ENCODE measurements at regions not wholly inside any gene's neighbourhood (a gene's known extent, or its start where the extent isn't known, plus 50 kb on each side); places are given as distances from the start of the nearest gene placed in this dataset.

DNA sequence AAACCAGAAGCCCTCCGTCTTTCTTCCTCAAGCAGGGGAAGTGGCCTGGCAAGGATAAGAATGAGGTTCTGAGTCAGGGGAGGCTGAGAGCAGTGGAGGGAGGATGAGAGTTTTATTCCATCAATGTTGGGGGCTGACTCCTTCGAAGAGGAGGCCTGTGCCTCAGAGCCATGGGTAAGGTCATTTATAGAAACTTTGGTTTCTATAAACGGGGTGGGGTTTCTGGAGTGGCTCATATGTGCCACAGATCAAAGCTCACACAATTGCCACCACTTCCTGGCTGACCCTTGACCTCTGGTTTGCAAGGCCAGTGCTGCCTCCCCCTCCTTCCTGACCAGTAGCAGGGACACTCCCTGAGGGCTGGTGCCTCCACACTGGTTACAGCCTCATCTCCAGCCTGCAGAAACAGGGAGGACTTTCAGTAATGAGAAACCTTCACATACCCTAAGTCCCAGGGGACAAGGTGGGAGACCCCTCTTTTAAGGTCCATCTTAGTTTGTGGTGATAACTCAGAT lies 166.0 kb downstream of the PDGFRA start:
- H3K27ac ChIP-seq (replicated peaks) = no peak overlapping the region
- no peak for TF ChIP-seq POLR2AphosphoS5 (IDR thresholded peaks at IDR 0.05; ENCODE audit: low read depth)
- TF ChIP-seq, protein P1, sequence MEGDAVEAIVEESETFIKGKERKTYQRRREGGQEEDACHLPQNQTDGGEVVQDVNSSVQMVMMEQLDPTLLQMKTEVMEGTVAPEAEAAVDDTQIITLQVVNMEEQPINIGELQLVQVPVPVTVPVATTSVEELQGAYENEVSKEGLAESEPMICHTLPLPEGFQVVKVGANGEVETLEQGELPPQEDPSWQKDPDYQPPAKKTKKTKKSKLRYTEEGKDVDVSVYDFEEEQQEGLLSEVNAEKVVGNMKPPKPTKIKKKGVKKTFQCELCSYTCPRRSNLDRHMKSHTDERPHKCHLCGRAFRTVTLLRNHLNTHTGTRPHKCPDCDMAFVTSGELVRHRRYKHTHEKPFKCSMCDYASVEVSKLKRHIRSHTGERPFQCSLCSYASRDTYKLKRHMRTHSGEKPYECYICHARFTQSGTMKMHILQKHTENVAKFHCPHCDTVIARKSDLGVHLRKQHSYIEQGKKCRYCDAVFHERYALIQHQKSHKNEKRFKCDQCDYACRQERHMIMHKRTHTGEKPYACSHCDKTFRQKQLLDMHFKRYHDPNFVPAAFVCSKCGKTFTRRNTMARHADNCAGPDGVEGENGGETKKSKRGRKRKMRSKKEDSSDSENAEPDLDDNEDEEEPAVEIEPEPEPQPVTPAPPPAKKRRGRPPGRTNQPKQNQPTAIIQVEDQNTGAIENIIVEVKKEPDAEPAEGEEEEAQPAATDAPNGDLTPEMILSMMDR (IDR thresholded peaks at IDR 0.05; ENCODE audit: insufficient read depth, low read length) = no peak
- TF ChIP-seq GABPA (IDR thresholded peaks at IDR 0.05; ENCODE audit: low read depth) = no peak
- no peak overlapping the region for H3K4me3 ChIP-seq (replicated peaks; ENCODE audit: insufficient read depth, low read length)
- no peaks in the 10 kb centered on the region for H3K27me3 ChIP-seq (ENCODE audit: insufficient read depth, poor library complexity, severe bottlenecking)
- DNase-seq (ENCODE audit: low read depth in 1 of 2, low spot score in 1 of 2) = no peak

DNA sequence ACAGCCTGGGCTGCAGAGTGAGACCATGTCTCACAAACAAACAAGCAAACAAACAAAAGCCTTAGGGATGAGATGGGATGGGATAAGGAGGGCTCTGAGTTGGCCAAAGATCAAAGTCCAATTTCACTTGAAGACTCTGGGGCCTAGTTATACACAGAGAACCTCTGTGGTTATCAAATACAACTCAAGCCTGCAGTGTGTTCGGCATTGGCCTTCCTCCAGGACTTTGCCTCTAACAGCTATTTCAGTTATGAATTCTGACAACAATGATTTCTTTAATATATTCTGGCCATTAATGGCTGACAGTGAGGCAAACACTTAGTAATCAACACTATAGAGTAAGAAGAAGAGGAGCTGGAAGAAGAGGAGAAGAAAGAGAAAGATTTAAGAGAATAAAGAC lies 171.1 kb downstream of the PDGFRA start:
- no peak for DNase-seq (ENCODE audit: low read depth in 1 of 2, low spot score in 1 of 2)
- TF ChIP-seq, protein P1 (IDR thresholded peaks at IDR 0.05; ENCODE audit: insufficient read depth, low read length) = no peak
- Histone ChIP-seq H3K27me3 (ENCODE audit: insufficient read depth, poor library complexity, severe bottlenecking) (no peaks in the 10 kb centered on the region), H3K27ac (replicated peaks) (no peak overlapping the region), H3K4me3 (replicated peaks; ENCODE audit: insufficient read depth, low read length) (no peak overlapping the region)

DNA sequence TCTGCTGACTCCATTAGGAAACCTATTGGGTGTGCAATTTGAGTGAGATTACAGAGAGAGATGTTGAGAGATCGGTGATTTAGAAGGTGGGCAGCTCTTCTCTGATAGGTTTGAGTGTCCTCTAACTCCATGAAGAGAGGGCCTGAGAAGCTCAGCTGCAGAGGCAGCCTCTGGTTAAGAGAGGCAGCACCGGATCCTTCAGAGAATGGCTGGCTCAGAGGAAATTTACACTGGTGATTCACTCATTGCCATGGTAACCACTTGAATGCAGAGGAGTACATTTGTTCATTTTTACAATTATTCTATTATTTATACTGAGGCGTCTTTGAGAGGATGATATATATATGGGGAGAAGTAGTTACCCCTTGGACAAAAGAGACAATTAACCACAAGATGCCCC lies 171.7 kb downstream of the PDGFRA start:
- no peak for DNase-seq (ENCODE audit: low read depth in 1 of 2, low spot score in 1 of 2)
- no peak overlapping the region for H3K27ac ChIP-seq (replicated peaks)
- TF ChIP-seq SPI1 (IDR thresholded peaks at IDR 0.05; ENCODE audit: borderline replicate concordance, low read depth) (no peak), POLR2AphosphoS5 (IDR thresholded peaks at IDR 0.05; ENCODE audit: low read depth) (no peak), GABPA (IDR thresholded peaks at IDR 0.05; ENCODE audit: low read depth) (no peak)
- TF ChIP-seq, protein P1 (IDR thresholded peaks at IDR 0.05; ENCODE audit: insufficient read depth, low read length) = no peak
- TF ChIP-seq, protein P2, sequence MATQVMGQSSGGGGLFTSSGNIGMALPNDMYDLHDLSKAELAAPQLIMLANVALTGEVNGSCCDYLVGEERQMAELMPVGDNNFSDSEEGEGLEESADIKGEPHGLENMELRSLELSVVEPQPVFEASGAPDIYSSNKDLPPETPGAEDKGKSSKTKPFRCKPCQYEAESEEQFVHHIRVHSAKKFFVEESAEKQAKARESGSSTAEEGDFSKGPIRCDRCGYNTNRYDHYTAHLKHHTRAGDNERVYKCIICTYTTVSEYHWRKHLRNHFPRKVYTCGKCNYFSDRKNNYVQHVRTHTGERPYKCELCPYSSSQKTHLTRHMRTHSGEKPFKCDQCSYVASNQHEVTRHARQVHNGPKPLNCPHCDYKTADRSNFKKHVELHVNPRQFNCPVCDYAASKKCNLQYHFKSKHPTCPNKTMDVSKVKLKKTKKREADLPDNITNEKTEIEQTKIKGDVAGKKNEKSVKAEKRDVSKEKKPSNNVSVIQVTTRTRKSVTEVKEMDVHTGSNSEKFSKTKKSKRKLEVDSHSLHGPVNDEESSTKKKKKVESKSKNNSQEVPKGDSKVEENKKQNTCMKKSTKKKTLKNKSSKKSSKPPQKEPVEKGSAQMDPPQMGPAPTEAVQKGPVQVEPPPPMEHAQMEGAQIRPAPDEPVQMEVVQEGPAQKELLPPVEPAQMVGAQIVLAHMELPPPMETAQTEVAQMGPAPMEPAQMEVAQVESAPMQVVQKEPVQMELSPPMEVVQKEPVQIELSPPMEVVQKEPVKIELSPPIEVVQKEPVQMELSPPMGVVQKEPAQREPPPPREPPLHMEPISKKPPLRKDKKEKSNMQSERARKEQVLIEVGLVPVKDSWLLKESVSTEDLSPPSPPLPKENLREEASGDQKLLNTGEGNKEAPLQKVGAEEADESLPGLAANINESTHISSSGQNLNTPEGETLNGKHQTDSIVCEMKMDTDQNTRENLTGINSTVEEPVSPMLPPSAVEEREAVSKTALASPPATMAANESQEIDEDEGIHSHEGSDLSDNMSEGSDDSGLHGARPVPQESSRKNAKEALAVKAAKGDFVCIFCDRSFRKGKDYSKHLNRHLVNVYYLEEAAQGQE (IDR thresholded peaks at IDR 0.05; ENCODE audit: insufficient replicate concordance, low read depth) = no peak
- H3K4me3 ChIP-seq (replicated peaks; ENCODE audit: insufficient read depth, low read length) = no peak overlapping the region
- H3K27me3 ChIP-seq (ENCODE audit: insufficient read depth, poor library complexity, severe bottlenecking) = no peaks in the 10 kb centered on the region

DNA sequence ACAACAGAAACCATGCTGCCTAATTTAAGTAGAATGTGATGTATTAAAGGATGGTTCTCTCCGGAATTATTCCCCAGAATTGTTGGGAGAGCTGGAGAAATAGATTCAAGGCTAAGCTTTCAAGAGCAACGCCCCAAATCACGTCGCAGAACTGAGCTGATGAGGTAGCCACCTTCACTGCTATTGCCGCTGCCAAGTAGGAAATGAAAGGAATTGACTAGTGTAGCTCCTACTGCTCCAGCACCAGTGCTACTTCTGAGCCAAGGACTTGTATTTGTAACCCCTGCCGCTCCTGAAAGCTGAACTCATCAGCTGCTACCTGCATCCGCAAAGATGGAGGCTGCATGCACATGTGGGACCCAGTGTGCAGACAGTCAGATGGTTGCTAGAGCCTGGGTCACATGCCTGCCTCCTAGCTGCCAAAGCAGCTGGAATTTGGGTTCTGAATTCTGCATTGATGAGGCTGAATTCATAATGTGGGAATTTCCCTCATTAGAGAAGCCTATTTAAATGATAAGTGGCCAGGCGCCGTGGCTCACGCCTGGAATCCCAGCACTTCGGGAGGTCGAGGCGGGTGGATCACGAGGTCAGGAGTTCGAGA lies 173.9 kb downstream of the PDGFRA start:
- Histone ChIP-seq H3K27me3 (ENCODE audit: insufficient read depth, poor library complexity, severe bottlenecking) (no peaks in the 10 kb centered on the region), H3K4me3 (replicated peaks; ENCODE audit: insufficient read depth, low read length) (no peak overlapping the region), H3K27ac (replicated peaks) (no peak overlapping the region)
- no peak for DNase-seq (ENCODE audit: low read depth in 1 of 2, low spot score in 1 of 2)
- no peak for TF ChIP-seq POLR2AphosphoS5 (IDR thresholded peaks at IDR 0.05; ENCODE audit: low read depth)
- TF ChIP-seq GABPA (IDR thresholded peaks at IDR 0.05; ENCODE audit: low read depth) = no peak
- TF ChIP-seq, protein P1 (IDR thresholded peaks at IDR 0.05; ENCODE audit: insufficient read depth, low read length) = no peak
- TF ChIP-seq SPI1 (IDR thresholded peaks at IDR 0.05; ENCODE audit: borderline replicate concordance, low read depth) = no peak
- TF ChIP-seq, protein P2 (IDR thresholded peaks at IDR 0.05; ENCODE audit: insufficient replicate concordance, low read depth) = no peak

Data from HL-60 (cell line).